ENCODE measurements at regions not wholly inside any gene's neighbourhood (a gene's known extent, or its start where the extent isn't known, plus 50 kb on each side); places are given as distances from the start of the nearest gene placed in this dataset.

- no peak for TF ChIP-seq CTCF (IDR thresholded peaks at IDR 0.05; ENCODE audit: low read depth, low read length)
- no peak for TF ChIP-seq POLR2A (IDR thresholded peaks at IDR 0.05; ENCODE audit: extremely low read depth, insufficient read length)
These were observed 412.1 kb downstream of the OCA2 start for GRCh38 chr15:27686971-27687370.

All from NB4 (cell line).